GM13977 (cell line): ENCODE measurements at regions not wholly inside any gene's neighbourhood (a gene's known extent, or its start where the extent isn't known, plus 50 kb on each side); places are given as distances from the start of the nearest gene placed in this dataset.
"Not testable (repeated sequence)": the region's sequence is repeated elsewhere in the genome, so short reads cannot be mapped to it uniquely, and the experiment has no call there.

Source experiments
- DNase-seq: peaks from one replicate; pipeline ENCODE4 v3.0.0; 2012; ENCODE audit warnings: low spot score
- CTCF ChIP-seq: IDR thresholded peaks from 2 replicates; pipeline ENCODE4 v1.5.1; 2012; ENCODE audit warnings: mild to moderate bottlenecking, control low read depth; ENCODE audit not compliant: insufficient read depth; ENCODE audit errors: extremely low read depth, missing control alignments
- in situ Hi-C: fragments of 300-500 bp; cut with MboI; formaldehyde crosslinking; loops from one replicate; pipeline ENCODE4 v1.12.0; 2022; ENCODE audit warnings: low sequenced_read_pairs, low pct_unique_long_range_greater_than_20kb, mixed read lengths, inconsistent platforms; ENCODE audit not compliant: unreplicated experiment

- no peak for TF ChIP-seq CTCF
- no peak for DNase-seq
- in situ Hi-C loops = no loop called here
Measured at GRCh38 chr21:35390013-35390776, 341.1 kb upstream of the RUNX1 start.

- in situ Hi-C loops = no loop called here
- TF ChIP-seq CTCF = no peak
- no peak for DNase-seq
Measured at GRCh38 chr21:35386491-35387079, 337.5 kb upstream of the RUNX1 start.

GRCh38 chr21:35384375-35384774 lies 335.3 kb upstream of the RUNX1 start:
- no peak for DNase-seq
- in situ Hi-C loops = no loop called here
- no peak for TF ChIP-seq CTCF

- in situ Hi-C loops = no loop called here
- DNase-seq = no peak
- no peak for TF ChIP-seq CTCF
Measured at GRCh38 chr21:35382696-35383095, 333.6 kb upstream of the RUNX1 start.

- no peak for TF ChIP-seq CTCF
- in situ Hi-C loops = no loop called here
- no peak for DNase-seq
Measured at GRCh38 chr21:35381743-35382310, 332.7 kb upstream of the RUNX1 start.

GRCh38 chr21:35380304-35380703 lies 331.2 kb upstream of the RUNX1 start:
- in situ Hi-C loops = not testable (repeated sequence)

GRCh38 chr21:35378881-35379280 lies 329.8 kb upstream of the RUNX1 start:
- no peak for DNase-seq
- TF ChIP-seq CTCF = no peak
- in situ Hi-C loops = no loop called here

More at GRCh38 chr21:35380304-35380703, 331.2 kb upstream of the RUNX1 start:
- not testable (repeated sequence) for DNase-seq
